NCI-H146 treated with DMSO at 0.1 percent for 48 hours (cell line): ENCODE measurements at regions not wholly inside any gene's neighbourhood (a gene's known extent, or its start where the extent isn't known, plus 50 kb on each side); places are given as distances from the start of the nearest gene placed in this dataset.
A peak's percentile ranks its signal among the peaks of the same experiment; 100 is the strongest.
"Not testable (repeated sequence)": the region's sequence is repeated elsewhere in the genome, so short reads cannot be mapped to it uniquely, and the experiment has no call there.

ENCODE experiments used
- DNase-seq: peaks from one replicate; lab custom pipeline; 2025; ENCODE audit not compliant: unreplicated experiment; lab: John Stamatoyannopoulos, UW

DNA sequence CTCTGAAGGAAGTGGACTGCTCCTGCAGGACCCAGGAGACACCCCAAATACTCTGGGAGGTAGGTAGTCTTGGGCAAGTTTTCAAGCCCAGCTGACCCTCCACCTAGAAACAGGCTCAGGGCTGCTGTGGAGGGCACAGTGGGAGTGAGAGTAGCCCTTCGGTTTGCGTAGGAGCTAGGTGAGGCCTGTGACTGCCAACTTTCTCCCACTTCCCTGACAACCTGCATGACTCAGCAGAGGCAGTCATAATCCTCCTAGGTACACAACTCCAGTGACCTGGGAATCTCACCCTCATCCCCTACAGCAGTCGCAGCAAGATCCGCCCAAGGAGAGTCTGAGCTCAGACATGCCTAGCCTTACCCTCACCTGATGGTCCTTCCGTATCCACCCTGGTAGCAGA, 439.1 kb downstream of the CNTNAP4 start:
- DNase-seq: not testable (repeated sequence)

GRCh38 chr16:76724181-76724580, 447.0 kb downstream of the CNTNAP4 start:
- no peak for DNase-seq

DNA sequence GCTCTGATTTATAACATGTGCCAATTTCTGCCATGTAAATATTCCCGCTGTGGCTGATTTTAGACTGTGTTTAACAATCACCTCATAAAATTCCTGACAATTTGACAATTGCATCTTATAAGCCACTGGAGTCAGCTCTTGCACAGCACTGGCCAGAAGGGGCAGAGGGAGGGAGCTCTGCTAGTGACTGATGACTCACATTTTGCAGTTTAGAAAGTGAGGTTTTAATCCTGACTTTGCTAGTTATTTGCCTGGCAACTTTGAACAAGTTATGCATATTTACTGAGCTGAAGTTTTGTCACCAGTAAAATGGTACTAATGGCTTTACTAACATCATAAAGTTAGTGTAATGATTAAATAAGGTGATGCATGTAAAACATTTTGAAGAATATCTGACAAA, 452.3 kb downstream of the CNTNAP4 start:
- peak; percentile 48 for DNase-seq

- DNase-seq: no peak
Observed at GRCh38 chr16:76732894-76733293, 455.7 kb downstream of the CNTNAP4 start.

DNA sequence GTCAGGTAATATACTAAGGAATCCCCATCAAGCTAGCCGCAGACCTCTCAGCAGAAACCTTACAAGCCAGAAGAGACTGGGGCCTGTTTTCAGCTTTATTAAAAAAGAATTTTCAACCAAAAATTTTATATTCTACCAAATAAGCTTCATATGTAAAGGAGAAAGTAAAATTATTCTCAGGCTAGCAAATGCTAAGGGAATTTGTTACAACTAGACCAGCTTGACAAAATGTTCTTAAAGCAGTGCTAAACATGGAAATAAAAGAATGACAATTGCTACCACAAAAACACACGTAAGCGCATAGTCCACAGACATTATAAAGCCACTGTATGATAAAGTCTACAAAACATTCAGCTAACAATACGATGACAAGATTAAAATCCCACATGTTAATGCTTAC, 449.4 kb upstream of the MON1B start:
- DNase-seq: no peak

DNA sequence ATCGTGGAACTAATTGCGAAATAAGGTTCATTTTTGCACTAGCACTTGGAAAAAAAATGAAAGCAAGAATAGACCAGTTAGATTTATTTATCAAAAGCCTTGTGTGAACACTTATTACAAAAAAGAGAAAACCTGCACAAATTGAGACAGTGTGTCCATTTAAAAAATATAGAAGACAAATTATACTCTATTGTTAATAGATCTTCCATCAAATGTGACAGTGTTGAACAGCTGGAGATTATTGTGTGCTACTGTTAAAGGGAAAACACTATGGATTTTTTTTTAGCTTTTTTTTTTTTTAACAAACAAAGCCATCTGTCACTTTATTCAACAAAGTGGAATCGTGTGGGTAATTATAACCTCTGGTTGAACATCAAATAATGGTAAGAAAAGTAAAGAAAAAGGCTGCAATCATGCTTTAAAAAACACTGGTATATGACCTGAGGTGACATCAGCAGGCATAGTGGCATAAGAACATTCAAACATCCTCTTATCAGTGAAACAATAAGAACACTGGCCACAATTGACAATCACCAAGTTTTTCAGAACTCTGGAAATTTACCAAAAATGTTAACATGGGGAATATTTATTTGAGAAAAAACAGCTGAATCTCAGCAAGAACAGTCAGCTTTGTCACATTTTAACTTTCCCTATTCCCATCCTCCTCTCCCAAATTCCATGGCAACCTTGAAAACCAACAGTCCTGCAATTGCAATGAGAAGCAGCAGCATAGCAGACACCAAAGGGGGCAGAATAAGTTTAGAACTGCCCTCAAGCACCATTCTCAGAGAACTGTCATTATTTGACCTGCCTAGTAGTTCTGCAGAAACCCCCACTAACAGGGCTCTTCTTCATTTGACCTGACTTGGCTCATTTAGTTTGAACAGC, 442.3 kb upstream of the MON1B start:
- DNase-seq: peak; percentile 97

GRCh38 chr16:76749780-76750375, 441.1 kb upstream of the MON1B start:
- peak; percentile 31 for DNase-seq

GRCh38 chr16:76755496-76755895, 435.5 kb upstream of the MON1B start:
- no peak for DNase-seq

DNA sequence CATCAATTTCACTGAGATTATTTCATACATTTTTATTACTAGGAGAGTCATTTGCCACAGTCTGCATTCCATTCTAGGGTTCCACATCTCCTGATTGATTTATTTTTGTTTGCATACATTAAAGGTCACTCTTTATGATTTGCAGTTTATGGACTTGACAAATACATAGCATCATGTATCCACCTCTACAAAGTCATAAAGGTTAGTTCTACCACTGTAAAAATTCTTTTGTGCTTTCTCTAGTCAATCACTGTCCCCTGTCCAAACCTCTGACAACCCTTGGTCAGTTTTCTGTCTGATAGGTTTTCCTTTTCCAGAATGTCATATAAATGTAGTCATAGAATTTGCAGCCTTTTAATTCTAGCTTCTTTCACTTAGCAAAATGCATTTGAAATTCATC, 434.6 kb upstream of the MON1B start:
- no peak for DNase-seq

GRCh38 chr16:76756951-76757350, 434.0 kb upstream of the MON1B start:
- no peak for DNase-seq

GRCh38 chr16:76766538-76766937, 424.5 kb upstream of the MON1B start:
- no peak for DNase-seq

DNA sequence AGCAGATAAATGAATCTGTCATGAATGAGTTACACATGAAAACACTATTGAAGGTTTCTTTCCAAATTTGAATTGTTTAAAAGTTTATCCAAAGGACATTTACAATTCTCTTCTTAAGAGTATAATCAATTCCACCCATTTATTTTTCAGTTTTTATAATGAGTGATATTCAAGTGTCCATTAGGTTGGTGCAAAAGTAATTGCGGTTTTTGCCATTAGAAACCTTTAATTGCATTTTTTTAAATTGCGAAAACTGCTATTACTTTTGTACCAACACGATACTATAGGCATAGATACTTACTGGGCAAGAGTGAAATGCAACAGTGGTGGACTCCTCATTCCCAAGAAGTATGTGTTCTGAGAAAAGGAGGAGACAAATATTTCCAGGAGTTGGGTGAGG, 422.7 kb upstream of the MON1B start:
- no peak for DNase-seq

DNA sequence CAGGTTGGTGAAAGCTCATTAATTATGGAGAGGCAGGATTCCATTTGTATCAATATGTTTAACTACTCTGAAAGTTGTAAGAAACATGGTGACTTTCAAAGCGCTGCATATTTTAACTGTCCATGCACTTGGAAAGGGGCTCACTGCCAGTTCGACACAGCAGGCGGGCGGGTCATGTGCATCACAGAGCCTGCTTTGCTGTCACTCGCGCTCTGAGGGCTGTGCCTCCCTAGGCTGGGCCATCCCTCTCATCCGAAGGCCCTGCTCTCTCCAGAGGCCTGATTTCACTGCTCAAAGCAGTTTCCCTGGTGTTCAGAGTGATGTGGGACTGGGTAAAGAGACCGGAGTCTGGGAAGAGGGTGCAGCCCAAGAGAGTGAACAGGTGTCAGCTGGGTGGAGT, 422.0 kb upstream of the MON1B start:
- DNase-seq: no peak

- DNase-seq: no peak
Observed at GRCh38 chr16:76771216-76771615, 419.8 kb upstream of the MON1B start.

DNA sequence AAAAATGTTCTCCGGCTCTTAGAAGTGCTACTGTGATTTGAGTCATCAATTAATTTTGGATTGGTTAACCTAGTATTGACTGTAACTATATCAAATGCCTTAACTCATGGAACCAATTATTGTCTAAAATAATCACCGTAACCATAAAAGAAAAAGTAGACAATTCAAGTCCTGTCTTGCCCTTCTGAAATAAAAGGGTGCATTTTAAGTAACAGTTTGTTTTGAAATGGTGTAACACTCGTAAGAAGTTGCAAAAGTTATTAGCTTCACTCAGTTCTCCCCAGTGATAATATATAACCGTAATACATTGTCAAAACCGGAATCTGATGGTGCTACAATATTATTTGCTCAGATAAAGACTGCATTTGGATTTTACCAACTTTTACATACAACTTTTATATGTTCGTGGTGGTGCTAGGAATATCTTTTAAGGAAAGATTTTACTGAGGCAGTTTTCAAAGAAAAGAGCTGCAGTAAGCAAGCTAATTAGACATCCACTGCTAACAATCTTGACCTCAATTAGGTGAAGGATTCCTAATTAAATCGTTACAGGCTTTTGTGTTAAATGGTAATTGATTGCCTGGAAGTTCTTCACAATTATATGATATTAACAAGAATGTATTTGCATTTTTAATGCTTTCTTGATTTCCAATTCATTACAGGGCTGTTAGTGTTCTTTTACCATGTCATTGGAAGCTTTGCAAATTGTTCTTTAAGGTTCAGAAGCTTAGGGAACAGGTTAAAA, 413.1 kb upstream of the MON1B start:
- DNase-seq: no peak

GRCh38 chr16:76780556-76780955, 410.4 kb upstream of the MON1B start:
- DNase-seq: no peak

DNA sequence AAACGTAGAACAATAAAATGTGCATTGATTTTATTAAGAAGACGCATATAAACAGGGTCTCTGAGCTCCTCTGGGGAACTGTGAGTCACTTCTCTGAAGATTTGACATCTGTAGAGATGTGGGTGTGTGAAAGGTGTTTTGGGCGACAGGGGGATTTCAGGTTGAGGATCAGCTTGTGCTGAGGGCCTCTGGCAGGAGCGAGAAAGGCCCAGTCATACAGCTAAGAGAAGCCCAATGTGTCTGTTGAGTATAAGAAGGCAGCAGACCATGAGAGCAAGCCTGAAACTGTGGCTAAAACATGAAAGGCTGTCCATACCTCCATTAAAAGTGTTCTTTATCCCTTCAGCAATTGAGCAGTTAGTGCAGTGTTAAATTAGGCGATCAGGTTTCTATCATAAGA, 406.5 kb upstream of the MON1B start:
- peak; percentile 70 for DNase-seq

GRCh38 chr16:76787394-76787793, 403.6 kb upstream of the MON1B start:
- no peak for DNase-seq

GRCh38 chr16:76791151-76791550, 399.8 kb upstream of the MON1B start:
- no peak for DNase-seq

DNA sequence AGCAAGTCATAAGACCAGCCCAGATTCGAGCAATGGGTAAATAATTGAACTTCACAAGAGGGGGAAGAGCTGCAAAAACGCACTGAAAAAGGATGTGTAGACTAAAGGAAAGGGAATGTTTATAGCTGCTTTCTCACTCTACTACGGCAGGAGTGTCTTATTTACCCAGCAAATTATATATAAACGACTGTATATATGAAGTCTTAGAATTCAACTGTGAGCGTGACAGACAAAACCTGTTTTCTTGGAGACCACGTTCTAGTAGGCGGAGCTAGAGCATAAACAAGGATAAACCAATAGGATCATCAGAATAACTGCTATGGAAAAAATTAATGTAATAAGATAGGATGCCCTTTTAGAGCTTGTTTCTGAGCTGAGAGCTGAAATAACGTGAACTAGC, 394.6 kb upstream of the MON1B start:
- DNase-seq: peak; percentile 85

DNA sequence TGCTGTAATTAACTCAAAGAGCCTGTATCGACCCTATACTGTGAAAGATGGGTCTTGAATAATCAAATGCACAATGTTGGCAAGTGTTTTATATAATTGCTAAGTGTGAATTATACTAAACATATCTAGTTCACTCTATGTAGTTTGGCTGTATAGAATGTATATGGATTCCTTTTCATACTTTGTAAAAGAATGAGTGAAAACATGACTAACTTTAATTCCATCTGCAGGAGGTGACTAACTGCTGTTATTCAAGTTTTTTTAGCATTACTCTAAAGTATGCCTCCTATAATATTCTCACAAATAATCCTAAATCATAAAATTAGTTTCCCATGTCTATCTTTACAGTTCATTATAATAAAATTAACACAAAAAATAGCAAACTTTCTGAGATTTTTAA, 394.0 kb upstream of the MON1B start:
- DNase-seq: no peak

DNA sequence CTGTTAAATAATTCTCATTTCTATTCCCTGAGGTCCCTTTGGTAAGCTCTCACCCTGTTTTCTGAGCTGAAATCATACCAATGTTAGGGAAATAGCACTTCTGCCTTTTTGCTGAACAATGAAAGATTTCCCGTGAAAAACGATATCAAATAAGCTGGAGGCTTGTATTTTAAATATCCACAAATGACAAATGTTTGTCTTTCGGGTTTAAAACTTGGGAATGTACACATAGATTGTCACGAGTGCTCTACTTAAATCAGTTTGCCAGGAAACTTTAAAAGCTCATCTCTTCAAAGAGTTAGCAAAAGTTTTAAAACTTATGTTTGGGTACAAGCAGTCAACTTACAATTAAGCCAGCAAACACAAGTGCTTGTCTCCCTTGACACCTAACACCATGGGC, 393.5 kb upstream of the MON1B start:
- DNase-seq: no peak
